ENCODE measurements at regions not wholly inside any gene's neighbourhood (a gene's known extent, or its start where the extent isn't known, plus 50 kb on each side); places are given as distances from the start of the nearest gene placed in this dataset.

- TF ChIP-seq ARNTL (CRISPR knock-in tag; IDR thresholded peaks at IDR 0.05; ENCODE audit: borderline replicate concordance, low read depth) (no peak), PATZ1 (CRISPR knock-in tag; IDR thresholded peaks at IDR 0.05; ENCODE audit: borderline replicate concordance) (no peak), OSR1 (CRISPR knock-in tag; IDR thresholded peaks at IDR 0.05) (no peak), GLIS3 (CRISPR knock-in tag; IDR thresholded peaks at IDR 0.05) (no peak), TSHZ2 (CRISPR knock-in tag; IDR thresholded peaks at IDR 0.05) (no peak)
- peak; percentile 73 for ATAC-seq
Measured at GRCh38 chr9:26054600-26055520, 376.6 kb upstream of the TUSC1 start.

- ATAC-seq: no peak
- TF ChIP-seq GLIS3 (CRISPR knock-in tag; IDR thresholded peaks at IDR 0.05): no peak
- no peak for TF ChIP-seq ZFP30 (CRISPR knock-in tag; IDR thresholded peaks at IDR 0.05)
- TF ChIP-seq TSHZ2 (CRISPR knock-in tag; IDR thresholded peaks at IDR 0.05): no peak
- TF ChIP-seq ARNTL (CRISPR knock-in tag; IDR thresholded peaks at IDR 0.05; ENCODE audit: borderline replicate concordance, low read depth): no peak
- TF ChIP-seq CSDC2 (CRISPR knock-in tag; IDR thresholded peaks at IDR 0.05): no peak
- no peak for TF ChIP-seq ESRRG (CRISPR knock-in tag; IDR thresholded peaks at IDR 0.05)
- no peak for TF ChIP-seq SNAI2 (CRISPR knock-in tag; IDR thresholded peaks at IDR 0.05)
- no peak for TF ChIP-seq POU6F1 (CRISPR knock-in tag; IDR thresholded peaks at IDR 0.05; ENCODE audit: borderline replicate concordance, low read depth)
- no peak for TF ChIP-seq ZFP3 (CRISPR knock-in tag; IDR thresholded peaks at IDR 0.05)
- no peak for TF ChIP-seq BACH2 (CRISPR knock-in tag; IDR thresholded peaks at IDR 0.05; ENCODE audit: borderline replicate concordance)
- TF ChIP-seq PPARA (CRISPR knock-in tag; IDR thresholded peaks at IDR 0.05; ENCODE audit: borderline replicate concordance): no peak
- TF ChIP-seq TCF4 (CRISPR knock-in tag; IDR thresholded peaks at IDR 0.05; ENCODE audit: borderline replicate concordance): no peak
- no peak for TF ChIP-seq CSRNP3 (CRISPR knock-in tag; IDR thresholded peaks at IDR 0.05)
- no peak for TF ChIP-seq PATZ1 (CRISPR knock-in tag; IDR thresholded peaks at IDR 0.05; ENCODE audit: borderline replicate concordance)
- TF ChIP-seq RARB (CRISPR knock-in tag; IDR thresholded peaks at IDR 0.05): no peak
- TF ChIP-seq ZNF8 (CRISPR knock-in tag; IDR thresholded peaks at IDR 0.05): no peak
- TF ChIP-seq ZC3H10 (CRISPR knock-in tag; IDR thresholded peaks at IDR 0.05): no peak
Measured at GRCh38 chr9:26053954-26054353, 375.7 kb upstream of the TUSC1 start.

Data from SK-N-SH treated with all-trans-retinoic acid at 6 μM for 48 hours (cell line).